GM10266 (cell line): ENCODE measurements at regions not wholly inside any gene's neighbourhood (a gene's known extent, or its start where the extent isn't known, plus 50 kb on each side); places are given as distances from the start of the nearest gene placed in this dataset.

Experiments
- DNase-seq: peaks from one replicate; pipeline ENCODE4 v3.0.0; 2012; ENCODE audit errors: extremely low spot score
- CTCF ChIP-seq: IDR thresholded peaks from 2 replicates; pipeline ENCODE4 v1.5.1; 2012; ENCODE audit warnings: mild to moderate bottlenecking, low read depth; ENCODE audit not compliant: control insufficient read depth, insufficient read depth; ENCODE audit errors: missing control alignments

DNA sequence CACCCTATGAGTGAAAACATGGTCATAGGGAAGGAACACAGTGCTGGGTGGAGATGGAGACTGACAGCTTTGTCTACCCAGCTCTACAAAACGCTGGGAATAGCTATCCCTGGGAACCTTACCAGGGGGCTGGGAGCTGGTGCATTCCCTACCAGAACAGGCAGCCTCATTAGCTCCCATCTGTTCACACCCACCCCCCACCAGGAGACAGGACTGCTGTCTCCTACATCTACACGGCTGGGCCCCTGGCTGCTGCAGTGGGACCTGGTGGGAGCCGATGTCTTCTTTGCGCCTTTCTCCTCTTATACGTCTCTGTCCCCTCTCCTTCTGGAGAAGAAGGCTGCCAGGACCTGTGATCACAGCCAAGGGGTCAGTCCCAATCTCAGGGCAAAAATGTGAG lies 90.8 kb downstream of the UQCRFS1 start:
- no peak for TF ChIP-seq CTCF
- no peak for DNase-seq

DNA sequence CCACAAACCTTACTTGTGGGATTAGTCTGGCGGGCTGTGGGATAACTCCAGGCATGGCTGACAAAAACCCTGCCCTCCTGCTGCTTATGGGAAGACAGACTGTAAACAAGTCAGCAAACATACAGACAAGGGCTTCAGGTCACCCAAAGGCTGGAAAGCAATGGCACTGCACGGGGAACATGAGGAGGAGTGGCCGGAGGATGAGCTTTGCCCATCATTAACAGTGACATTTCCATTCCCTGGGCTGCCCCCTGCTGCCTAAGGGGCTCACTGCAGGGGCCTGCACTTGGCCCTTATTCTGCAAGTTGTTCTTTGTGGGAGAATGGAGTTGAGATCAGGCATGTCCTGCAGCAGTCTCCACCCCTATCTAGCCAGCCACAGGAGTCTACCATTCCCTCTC lies 91.3 kb downstream of the UQCRFS1 start:
- DNase-seq = no peak
- TF ChIP-seq CTCF = no peak

- no peak for TF ChIP-seq CTCF
- DNase-seq = no peak
Observed at GRCh38 chr19:29120466-29120865, 92.5 kb downstream of the UQCRFS1 start.

DNA sequence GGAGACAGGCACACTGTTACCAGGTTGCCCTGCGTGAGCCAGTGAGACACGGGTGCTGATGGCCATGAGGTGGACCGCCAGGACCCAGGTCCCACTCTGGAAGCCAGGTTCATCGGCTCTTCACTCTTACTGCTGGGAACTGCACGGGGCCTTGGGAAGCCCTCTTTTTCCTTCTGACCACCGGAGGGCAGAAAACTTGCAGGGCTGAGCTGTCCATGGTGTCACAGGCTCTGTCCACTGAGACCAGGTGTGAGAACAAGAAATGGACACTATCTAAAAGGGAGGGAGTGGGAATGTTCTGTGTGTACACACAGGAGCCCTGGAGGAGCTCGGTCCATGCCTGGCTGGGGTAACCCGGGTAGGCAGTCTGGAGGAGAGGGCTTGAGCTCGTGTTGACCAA lies 93.4 kb downstream of the UQCRFS1 start:
- no peak for TF ChIP-seq CTCF
- DNase-seq = no peak

GRCh38 chr19:29118389-29118788 lies 94.6 kb downstream of the UQCRFS1 start:
- no peak for TF ChIP-seq CTCF
- no peak for DNase-seq

- no peak for TF ChIP-seq CTCF
- DNase-seq = no peak
Observed at GRCh38 chr19:29117926-29118325, 95.0 kb downstream of the UQCRFS1 start.

GRCh38 chr19:29115181-29115580 lies 97.8 kb downstream of the UQCRFS1 start:
- no peak for DNase-seq
- TF ChIP-seq CTCF = no peak
